ENCODE measurements at regions not wholly inside any gene's neighbourhood (a gene's known extent, or its start where the extent isn't known, plus 50 kb on each side); places are given as distances from the start of the nearest gene placed in this dataset.

DNA sequence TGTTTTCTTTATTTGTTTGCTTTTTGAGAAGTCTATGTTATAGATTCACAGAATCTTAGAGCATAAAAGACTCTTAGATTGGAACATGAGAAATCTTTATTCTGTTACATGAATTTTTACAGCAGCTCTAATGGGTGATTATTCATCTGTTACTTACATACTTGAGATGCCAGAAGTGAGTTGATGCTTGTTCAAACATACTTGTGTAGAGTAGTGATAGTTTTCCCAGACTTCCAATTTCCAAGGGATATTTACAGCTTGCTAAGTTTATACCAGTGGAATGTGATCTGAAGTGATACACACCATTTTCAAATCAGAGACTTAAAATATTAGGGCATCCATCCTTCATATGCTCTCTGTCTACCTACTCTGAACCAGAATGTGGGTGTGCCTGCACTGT lies 252.9 kb upstream of the SMIM31 start:
- Mint-ChIP-seq H3K27me3 (ENCODE audit: insufficient read depth) (no peaks in the 10 kb centered on the region), H3K4me1 (ENCODE audit: low read depth) (no peaks in the 10 kb centered on the region), H3K9me3 (peaks cover 60% of the 10 kb centered on the region), H3K36me3 (ENCODE audit: low read depth) (peaks cover 6% of the 10 kb centered on the region; the same call in 1 of the 2 replicates), H3K4me3 (no peak overlapping the region), H3K27ac (no peak overlapping the region)
- TF ChIP-seq, protein P1, sequence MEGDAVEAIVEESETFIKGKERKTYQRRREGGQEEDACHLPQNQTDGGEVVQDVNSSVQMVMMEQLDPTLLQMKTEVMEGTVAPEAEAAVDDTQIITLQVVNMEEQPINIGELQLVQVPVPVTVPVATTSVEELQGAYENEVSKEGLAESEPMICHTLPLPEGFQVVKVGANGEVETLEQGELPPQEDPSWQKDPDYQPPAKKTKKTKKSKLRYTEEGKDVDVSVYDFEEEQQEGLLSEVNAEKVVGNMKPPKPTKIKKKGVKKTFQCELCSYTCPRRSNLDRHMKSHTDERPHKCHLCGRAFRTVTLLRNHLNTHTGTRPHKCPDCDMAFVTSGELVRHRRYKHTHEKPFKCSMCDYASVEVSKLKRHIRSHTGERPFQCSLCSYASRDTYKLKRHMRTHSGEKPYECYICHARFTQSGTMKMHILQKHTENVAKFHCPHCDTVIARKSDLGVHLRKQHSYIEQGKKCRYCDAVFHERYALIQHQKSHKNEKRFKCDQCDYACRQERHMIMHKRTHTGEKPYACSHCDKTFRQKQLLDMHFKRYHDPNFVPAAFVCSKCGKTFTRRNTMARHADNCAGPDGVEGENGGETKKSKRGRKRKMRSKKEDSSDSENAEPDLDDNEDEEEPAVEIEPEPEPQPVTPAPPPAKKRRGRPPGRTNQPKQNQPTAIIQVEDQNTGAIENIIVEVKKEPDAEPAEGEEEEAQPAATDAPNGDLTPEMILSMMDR (IDR thresholded peaks at IDR 0.05) = no peak
- DNase-seq = no peak

DNA sequence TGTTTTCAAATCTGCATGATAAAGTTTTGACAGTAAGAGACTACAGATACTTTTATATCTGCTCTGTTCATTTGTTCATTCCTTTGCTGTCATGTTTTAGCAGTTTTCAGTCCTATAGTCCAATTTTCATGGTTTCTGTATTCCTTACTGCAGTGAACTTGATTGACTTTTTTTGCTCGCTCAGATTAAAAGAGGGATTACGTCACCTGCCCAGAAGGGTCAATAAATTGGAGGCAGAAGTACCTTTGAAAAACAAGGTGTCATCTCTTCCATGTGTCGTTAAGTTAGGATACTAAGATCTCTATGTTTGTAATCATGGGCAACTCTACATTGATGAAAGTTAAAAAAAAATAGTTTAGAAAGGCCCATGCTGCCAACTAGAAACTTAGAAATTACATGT lies 250.1 kb upstream of the SMIM31 start:
- no peak overlapping the region for H3K27ac Mint-ChIP-seq
- H3K36me3 Mint-ChIP-seq (ENCODE audit: low read depth) = no peaks in the 10 kb centered on the region
- H3K9me3 Mint-ChIP-seq = peaks cover 41% of the 10 kb centered on the region
- H3K27me3 Mint-ChIP-seq (ENCODE audit: insufficient read depth) = no peaks in the 10 kb centered on the region
- H3K4me3 Mint-ChIP-seq = no peak overlapping the region
- no peak for DNase-seq
- H3K4me1 Mint-ChIP-seq (ENCODE audit: low read depth) = no peaks in the 10 kb centered on the region
- TF ChIP-seq, protein P1 (IDR thresholded peaks at IDR 0.05) = no peak

DNA sequence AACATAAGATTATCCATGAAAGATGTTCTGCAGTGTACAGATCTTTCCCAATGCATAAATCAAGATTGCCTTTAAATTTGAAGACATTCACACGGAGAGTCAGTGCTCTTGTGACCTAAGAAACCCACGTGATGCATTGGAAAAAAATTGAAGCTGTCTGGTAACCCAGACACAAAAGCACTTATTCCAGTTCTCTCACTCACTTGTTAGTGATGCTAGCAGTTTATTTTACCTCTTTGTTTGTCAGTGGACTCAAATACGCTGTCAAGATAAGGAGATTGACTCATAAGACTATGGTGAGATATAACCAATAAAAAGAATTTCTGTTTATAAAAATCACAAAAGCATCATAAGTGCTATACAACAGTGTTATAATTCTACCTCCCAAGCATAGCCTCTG lies 245.8 kb upstream of the SMIM31 start:
- Mint-ChIP-seq H3K36me3 (ENCODE audit: low read depth) (no peaks in the 10 kb centered on the region), H3K4me3 (no peak overlapping the region), H3K27ac (no peak overlapping the region), H3K4me1 (ENCODE audit: low read depth) (no peaks in the 10 kb centered on the region), H3K9me3 (peaks cover 27% of the 10 kb centered on the region), H3K27me3 (ENCODE audit: insufficient read depth) (no peaks in the 10 kb centered on the region)
- TF ChIP-seq, protein P1 (IDR thresholded peaks at IDR 0.05) = no peak
- DNase-seq = no peak

DNA sequence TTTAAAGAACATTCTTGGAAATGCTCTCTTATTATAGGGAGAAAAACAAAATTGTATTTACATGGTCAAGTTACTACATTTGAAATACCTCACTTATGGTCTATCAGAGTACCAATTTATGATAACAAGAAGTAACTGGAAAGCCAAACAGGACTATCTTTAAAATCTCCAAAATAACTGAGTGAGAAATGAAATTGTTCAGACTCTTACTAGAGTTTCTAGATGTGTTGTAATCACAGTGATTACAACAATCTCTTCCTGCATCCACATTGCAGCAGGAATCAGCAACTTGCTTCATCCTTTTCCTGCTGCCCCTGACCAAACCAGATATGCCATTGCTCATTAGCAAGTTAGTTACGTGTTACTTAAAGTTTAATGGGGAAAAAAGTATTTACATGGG lies 245.2 kb upstream of the SMIM31 start:
- no peaks in the 10 kb centered on the region for H3K27me3 Mint-ChIP-seq (ENCODE audit: insufficient read depth)

DNA sequence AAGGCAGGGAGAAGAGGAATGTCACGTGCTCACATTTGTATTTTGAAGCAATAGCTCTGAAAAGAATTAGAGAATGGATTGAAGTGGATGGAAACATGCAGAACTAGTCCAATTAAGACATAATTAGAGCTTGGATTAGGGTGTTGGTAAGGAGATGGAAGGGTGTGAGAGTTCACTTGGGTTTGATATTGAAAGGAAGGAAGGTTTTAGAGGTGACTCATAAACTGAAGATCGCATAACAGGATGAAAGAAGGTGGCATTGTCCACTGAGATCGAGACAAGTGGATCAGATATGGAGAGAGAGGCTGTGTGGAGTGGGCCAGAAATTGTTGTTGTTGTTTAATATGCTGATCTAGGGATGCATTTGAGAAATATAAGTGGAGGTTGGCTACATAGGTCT lies 244.0 kb upstream of the SMIM31 start:
- no peak overlapping the region for H3K4me3 Mint-ChIP-seq
- no peaks in the 10 kb centered on the region for H3K27me3 Mint-ChIP-seq (ENCODE audit: insufficient read depth)
- H3K4me1 Mint-ChIP-seq (ENCODE audit: low read depth) = no peaks in the 10 kb centered on the region
- DNase-seq = no peak
- no peaks in the 10 kb centered on the region for H3K36me3 Mint-ChIP-seq (ENCODE audit: low read depth)
- peaks cover 20% of the 10 kb centered on the region for H3K9me3 Mint-ChIP-seq
- H3K27ac Mint-ChIP-seq = no peak overlapping the region
- TF ChIP-seq, protein P1 (IDR thresholded peaks at IDR 0.05) = no peak

More for the DNA sequence above, 245.2 kb upstream of the SMIM31 start:
- DNase-seq = no peak
- Mint-ChIP-seq H3K4me1 (ENCODE audit: low read depth) (no peaks in the 10 kb centered on the region), H3K9me3 (peaks cover 27% of the 10 kb centered on the region), H3K36me3 (ENCODE audit: low read depth) (no peaks in the 10 kb centered on the region), H3K27ac (no peak overlapping the region), H3K4me3 (no peak overlapping the region)
- TF ChIP-seq, protein P1 (IDR thresholded peaks at IDR 0.05) = no peak

DNA sequence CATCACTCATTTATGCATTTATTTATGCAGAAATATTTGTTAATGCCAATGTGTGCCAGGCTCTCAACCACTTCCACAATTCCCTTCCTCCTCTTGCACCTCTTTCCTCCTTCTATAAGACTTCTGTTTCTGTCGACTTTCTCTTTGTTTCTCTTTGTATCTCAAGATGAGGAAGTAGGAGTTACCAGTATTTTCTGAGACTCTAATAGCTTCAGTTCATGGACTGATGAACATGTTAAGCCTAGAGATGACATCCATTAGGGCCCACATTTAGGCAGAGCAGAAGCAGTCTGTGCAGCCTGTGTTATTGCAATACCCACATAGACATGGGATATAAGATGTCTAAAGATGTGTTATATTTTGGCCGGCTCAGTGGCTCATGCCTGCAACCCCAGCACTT lies 241.8 kb upstream of the SMIM31 start:
- H3K36me3 Mint-ChIP-seq (ENCODE audit: low read depth) = no peaks in the 10 kb centered on the region
- no peak overlapping the region for H3K27ac Mint-ChIP-seq
- H3K4me1 Mint-ChIP-seq (ENCODE audit: low read depth) = no peaks in the 10 kb centered on the region
- no peak for DNase-seq
- TF ChIP-seq, protein P1 (IDR thresholded peaks at IDR 0.05) = no peak
- peaks cover 18% of the 10 kb centered on the region for H3K9me3 Mint-ChIP-seq
- H3K4me3 Mint-ChIP-seq = no peak overlapping the region
- H3K27me3 Mint-ChIP-seq (ENCODE audit: insufficient read depth) = no peaks in the 10 kb centered on the region
